GM08714 (cell line): ENCODE measurements at regions not wholly inside any gene's neighbourhood (a gene's known extent, or its start where the extent isn't known, plus 50 kb on each side); places are given as distances from the start of the nearest gene placed in this dataset.

Experiments used
- H3K4me3 ChIP-seq: fragments of 200-500 bp; sonication (Bioruptor generic); 2 replicates; pipeline ENCODE4 v1.5.1; 2014; ENCODE audit warnings: mild to moderate bottlenecking, low read length, inconsistent platforms
- ZNF274 ChIP-seq: IDR thresholded peaks from 2 replicates; pipeline ENCODE4 v1.6.1; 2012; ENCODE audit warnings: mild to moderate bottlenecking, low read depth, low read length

DNA sequence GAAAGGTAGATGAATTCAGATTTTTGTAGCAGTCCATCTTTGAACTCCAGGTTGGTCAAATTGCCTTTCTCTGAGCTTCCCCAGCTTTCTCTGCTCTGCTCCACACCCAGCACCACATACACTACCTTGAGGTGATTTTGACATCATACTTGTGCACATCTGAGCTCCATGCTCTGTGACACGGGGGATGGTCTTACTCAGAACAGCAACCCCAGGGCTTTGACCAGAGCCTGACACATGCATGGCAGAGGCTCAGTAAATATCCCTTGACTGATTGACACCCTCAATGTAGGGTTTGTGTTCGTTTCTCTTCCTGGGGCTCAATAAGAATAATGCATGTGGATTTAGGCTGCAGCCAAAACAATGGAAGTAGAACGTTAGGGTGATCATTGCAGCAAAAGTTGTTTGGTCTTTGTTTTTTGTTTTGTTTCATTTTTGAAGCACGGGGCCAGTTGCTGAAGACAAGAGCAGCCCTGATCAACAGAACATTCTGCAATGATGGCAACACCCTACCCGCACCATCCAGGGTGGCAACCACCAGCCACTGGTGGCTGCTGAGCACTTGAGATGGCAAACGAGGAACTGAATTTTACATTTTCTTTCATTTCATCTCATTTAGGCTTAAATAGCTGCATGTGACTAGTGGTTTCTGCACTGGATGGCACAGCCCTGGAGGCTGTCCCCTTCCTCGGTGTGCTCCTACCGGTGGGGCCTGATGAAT is 224.8 kb upstream of the TNRC6C start:
- TF ChIP-seq ZNF274, result no peak
- no peak overlapping the region for H3K4me3 ChIP-seq

GRCh38 chr17:77734371-77735080 is 224.0 kb upstream of the TNRC6C start:
- no peak overlapping the region for H3K4me3 ChIP-seq

DNA sequence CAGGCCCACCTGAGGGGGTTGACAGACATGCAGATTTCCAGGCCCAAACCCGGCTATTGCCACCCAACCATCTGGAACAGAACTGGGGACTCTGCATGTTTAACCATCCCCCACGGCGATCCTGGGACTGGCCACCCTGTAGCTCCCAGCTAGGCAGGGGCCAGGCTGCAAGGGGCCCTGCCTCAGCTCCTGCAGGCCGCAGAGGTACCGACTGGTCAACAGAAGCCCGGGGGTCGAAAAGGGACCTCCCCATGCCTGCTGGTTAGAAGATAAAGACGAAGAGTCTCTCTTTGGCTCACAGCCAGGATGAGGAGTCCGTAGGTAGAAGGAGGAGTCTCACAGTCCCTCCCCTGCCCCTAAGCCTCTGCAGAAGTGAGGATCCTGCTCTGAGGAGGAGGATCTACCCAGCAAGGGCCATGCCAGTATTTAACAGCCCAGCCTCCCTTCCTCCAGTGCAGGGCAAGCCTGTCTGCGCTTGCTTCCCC is 223.4 kb upstream of the TNRC6C start:
- no peak for TF ChIP-seq ZNF274
- no peak overlapping the region for H3K4me3 ChIP-seq

More at GRCh38 chr17:77734371-77735080, 224.0 kb upstream of the TNRC6C start:
- TF ChIP-seq ZNF274, result no peak

DNA sequence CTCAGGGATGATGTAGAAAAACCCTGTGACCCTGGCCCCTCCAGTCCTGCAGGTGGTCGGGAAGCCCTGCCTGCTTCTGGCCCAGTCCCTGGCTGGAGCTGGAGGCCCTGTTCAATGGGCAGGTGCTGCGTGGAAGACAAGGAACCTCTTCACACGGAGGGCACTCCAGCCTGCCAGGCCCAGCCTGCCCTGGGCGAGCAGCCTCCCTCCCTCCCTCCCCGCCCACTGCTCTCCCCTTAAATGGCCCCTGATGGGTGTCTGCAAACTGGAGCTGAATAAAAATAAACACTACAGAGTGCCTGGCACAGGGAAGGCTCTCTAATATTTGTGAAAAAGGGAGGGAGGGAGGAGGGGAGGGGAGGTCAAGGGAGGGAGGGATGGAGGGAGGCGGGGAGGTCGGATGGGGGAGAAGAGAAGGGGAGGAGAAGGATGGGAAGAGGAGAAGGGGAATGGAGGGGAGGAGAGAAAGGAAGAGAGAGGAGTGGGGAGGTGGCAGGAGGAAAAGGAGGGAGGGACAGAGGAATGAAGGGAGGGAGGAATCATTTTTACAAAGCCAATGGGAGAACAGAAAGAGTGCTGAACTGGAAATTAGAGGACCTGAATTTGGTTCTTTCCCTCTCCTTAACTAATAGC is 222.8 kb upstream of the TNRC6C start:
- H3K4me3 ChIP-seq, result no peak overlapping the region

GRCh38 chr17:77736199-77736585 is 222.3 kb upstream of the TNRC6C start:
- no peak overlapping the region for H3K4me3 ChIP-seq

More for the DNA sequence above, 222.8 kb upstream of the TNRC6C start:
- TF ChIP-seq ZNF274, result no peak

GRCh38 chr17:77736721-77737120 is 221.8 kb upstream of the TNRC6C start:
- no peak for TF ChIP-seq ZNF274
- no peak overlapping the region for H3K4me3 ChIP-seq

More at GRCh38 chr17:77736199-77736585, 222.3 kb upstream of the TNRC6C start:
- TF ChIP-seq ZNF274, result no peak

GRCh38 chr17:77737442-77738265 is 220.8 kb upstream of the TNRC6C start:
- no peak overlapping the region for H3K4me3 ChIP-seq
- TF ChIP-seq ZNF274, result no peak

DNA sequence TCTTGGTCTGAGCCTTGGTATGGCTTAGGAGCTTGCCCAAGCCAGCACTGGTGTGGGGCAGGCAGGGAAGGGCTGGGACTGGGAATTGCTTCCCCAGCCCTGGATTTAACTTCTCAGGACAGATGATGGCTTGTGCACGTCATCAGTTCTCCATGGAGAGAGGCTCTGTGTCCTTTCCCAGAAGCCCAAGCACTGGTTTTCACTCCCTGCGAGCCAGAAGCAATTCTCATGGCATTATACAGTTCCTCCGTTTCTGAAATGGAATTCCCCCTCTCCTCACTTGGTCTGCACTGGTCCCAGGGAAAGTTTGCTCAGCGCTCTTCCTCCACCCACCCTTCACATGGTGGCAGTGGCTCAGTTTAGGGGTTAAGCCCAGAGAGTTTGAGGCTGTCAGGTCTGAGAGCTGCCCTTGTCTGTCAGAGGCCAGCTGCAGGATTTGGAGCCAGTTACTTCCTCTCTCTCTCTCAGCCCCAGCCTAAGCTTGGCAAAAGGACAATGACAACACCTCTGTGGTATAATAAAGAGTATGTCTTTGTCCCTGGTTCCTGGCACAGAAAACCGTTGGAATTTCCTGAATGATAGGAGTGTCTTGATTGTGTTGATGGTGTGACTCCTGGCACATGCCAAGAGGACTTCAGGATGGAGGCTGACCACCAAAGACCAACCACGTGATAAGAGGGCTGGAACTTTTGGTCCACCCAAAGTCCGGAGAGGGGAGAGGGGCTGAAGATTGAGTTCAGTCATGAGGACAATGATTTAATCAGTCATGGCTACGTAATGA is 219.6 kb upstream of the TNRC6C start:
- no peak for TF ChIP-seq ZNF274

GRCh38 chr17:77740481-77740880 is 218.0 kb upstream of the TNRC6C start:
- no peak for TF ChIP-seq ZNF274
- H3K4me3 ChIP-seq, result no peak overlapping the region

More for the DNA sequence above, 219.6 kb upstream of the TNRC6C start:
- no peak overlapping the region for H3K4me3 ChIP-seq

GRCh38 chr17:77741109-77741508 is 217.4 kb upstream of the TNRC6C start:
- TF ChIP-seq ZNF274, result no peak
- H3K4me3 ChIP-seq, result no peak overlapping the region

DNA sequence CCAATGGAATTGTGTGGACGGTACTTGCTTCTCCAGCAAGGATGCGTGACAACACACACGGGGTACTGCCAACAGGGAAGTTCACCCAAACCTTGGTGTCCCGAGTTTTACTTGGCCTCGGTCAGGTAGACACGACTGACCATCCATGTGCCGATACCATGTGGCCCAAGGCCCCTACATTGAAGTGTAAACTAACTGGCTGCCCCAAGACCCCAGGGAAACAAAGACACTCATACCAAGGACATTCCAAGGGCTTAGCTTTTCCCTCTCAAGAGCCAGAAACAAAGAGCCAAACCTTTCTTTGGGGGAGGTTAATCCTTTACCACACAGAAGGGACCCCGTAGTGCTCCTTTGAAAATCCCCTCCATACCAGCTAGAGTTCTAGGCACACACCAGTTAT is 215.9 kb upstream of the TNRC6C start:
- no peak for TF ChIP-seq ZNF274
- H3K4me3 ChIP-seq, result no peak overlapping the region

DNA sequence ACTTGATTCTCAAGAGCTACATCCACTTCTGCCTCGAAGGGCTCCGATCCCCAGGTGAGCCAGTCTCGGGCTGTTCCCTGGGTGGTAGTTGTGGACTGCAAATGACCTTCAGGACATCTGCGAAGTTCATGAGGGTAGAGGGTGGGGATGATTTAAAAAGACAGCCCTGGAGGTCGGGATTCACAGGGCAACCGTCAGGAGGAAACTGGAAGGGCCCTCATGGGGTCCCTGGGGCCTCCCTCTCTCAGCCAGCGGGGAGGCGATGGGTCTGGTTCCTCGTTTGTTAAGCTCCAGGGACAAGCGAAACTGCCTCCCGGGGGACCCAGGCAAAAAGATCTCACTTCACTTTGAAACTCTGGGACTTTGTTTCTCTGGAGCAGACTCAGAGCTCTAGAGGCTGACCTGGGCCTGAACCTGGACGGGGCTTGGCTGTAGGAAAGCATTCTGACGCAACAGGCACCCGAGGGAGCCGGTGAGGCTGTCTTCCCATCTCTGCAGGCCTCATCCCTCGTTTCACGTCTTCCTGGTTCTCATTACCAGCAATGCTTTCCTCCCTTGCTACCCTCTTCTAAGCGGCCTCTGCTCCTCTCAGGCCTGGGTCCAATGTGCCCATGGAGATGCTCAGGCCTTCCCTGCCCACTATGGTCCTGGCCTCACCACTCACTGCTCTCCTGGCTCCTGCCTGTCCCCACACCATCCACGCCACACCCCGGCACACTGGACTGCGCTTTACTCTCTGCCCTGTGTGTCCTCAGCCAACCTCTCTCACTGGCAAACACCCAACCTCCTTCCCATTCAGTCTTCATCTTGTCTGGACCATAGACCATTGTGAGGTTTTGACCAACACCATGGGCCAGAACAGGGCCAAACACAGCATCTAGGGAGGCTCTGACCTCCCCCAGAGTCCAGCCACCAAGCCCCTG is 214.2 kb upstream of the TNRC6C start:
- TF ChIP-seq ZNF274, result no peak
- H3K4me3 ChIP-seq, result no peak overlapping the region

- no peak overlapping the region for H3K4me3 ChIP-seq
- TF ChIP-seq ZNF274, result no peak
Observed at GRCh38 chr17:77745702-77746101, 212.8 kb upstream of the TNRC6C start.
